ENCODE measurements at regions not wholly inside any gene's neighbourhood (a gene's known extent, or its start where the extent isn't known, plus 50 kb on each side); places are given as distances from the start of the nearest gene placed in this dataset.
A peak's percentile ranks its signal among the peaks of the same experiment; 100 is the strongest.

- H3K4me1 ChIP-seq, result no peaks in the 10 kb centered on the region
- H3K4me3 ChIP-seq, result no peak overlapping the region
- no peaks in the 10 kb centered on the region for H3K36me3 ChIP-seq
- no peak for DNase-seq
- H3K9me3 ChIP-seq, result no peaks in the 10 kb centered on the region
- 66 to 89% (median 72%) methylated on average over 5 of the region's 5 CpGs for WGBS, 5 donors
- H3K27ac ChIP-seq, result no peak overlapping the region
- H3K27me3 ChIP-seq, result peaks cover 0 to 25% (median 0%) of the 10 kb centered on the region in 3 donors
- TF ChIP-seq POLR2AphosphoS5 (IDR thresholded peaks at IDR 0.05) (no peak), EP300 (IDR thresholded peaks at IDR 0.05) (no peak), POLR2A (IDR thresholded peaks at IDR 0.05) (no peak)
- TF ChIP-seq, protein P1, sequence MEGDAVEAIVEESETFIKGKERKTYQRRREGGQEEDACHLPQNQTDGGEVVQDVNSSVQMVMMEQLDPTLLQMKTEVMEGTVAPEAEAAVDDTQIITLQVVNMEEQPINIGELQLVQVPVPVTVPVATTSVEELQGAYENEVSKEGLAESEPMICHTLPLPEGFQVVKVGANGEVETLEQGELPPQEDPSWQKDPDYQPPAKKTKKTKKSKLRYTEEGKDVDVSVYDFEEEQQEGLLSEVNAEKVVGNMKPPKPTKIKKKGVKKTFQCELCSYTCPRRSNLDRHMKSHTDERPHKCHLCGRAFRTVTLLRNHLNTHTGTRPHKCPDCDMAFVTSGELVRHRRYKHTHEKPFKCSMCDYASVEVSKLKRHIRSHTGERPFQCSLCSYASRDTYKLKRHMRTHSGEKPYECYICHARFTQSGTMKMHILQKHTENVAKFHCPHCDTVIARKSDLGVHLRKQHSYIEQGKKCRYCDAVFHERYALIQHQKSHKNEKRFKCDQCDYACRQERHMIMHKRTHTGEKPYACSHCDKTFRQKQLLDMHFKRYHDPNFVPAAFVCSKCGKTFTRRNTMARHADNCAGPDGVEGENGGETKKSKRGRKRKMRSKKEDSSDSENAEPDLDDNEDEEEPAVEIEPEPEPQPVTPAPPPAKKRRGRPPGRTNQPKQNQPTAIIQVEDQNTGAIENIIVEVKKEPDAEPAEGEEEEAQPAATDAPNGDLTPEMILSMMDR (IDR thresholded peaks at IDR 0.05), result no peak
- intact Hi-C loops (cut with DNase I; ENCODE audit: low total_unique reads), result no loop called here
Measured at GRCh38 chr13:111608556-111608955, 288.1 kb downstream of the TEX29 start.

- 83 to 92% (median 90%) methylated on average over 8 to 9 of the region's 9 CpGs for WGBS, 5 donors
- no peaks in the 10 kb centered on the region for H3K9me3 ChIP-seq
- H3K36me3 ChIP-seq, result no peaks in the 10 kb centered on the region
- H3K27me3 ChIP-seq, result peaks cover 0 to 25% (median 0%) of the 10 kb centered on the region in 3 donors
- H3K4me1 ChIP-seq, result no peaks in the 10 kb centered on the region
- intact Hi-C loops (cut with DNase I; ENCODE audit: low total_unique reads), result no loop called here
- H3K4me3 ChIP-seq, result no peak overlapping the region
- no peak for TF ChIP-seq POLR2AphosphoS5 (IDR thresholded peaks at IDR 0.05)
- TF ChIP-seq POLR2A (IDR thresholded peaks at IDR 0.05), result no peak
- TF ChIP-seq EP300 (IDR thresholded peaks at IDR 0.05), result no peak
- TF ChIP-seq, protein P1 (IDR thresholded peaks at IDR 0.05), result no peak
- no peak for DNase-seq
- H3K27ac ChIP-seq, result no peak overlapping the region
Measured at GRCh38 chr13:111609631-111610030, 289.2 kb downstream of the TEX29 start.

- H3K9me3 ChIP-seq, result no peaks in the 10 kb centered on the region
- H3K4me3 ChIP-seq, result no peak overlapping the region
- intact Hi-C loops (cut with DNase I; ENCODE audit: low total_unique reads), result no loop called here
- no peaks in the 10 kb centered on the region for H3K36me3 ChIP-seq
- DNase-seq, result peak in 1 of 2 donors; percentile 37
- no peak overlapping the region for H3K27ac ChIP-seq
- 58 to 72% (median 69%) methylated on average over 4 of the region's 4 CpGs for WGBS, 5 donors
- H3K27me3 ChIP-seq, result peaks cover 0 to 25% (median 0%) of the 10 kb centered on the region in 3 donors
- TF ChIP-seq POLR2A (IDR thresholded peaks at IDR 0.05), result no peak
- no peak for TF ChIP-seq EP300 (IDR thresholded peaks at IDR 0.05)
- no peak for TF ChIP-seq POLR2AphosphoS5 (IDR thresholded peaks at IDR 0.05)
- TF ChIP-seq, protein P1 (IDR thresholded peaks at IDR 0.05), result no peak
- H3K4me1 ChIP-seq, result no peaks in the 10 kb centered on the region
Measured at GRCh38 chr13:111610081-111610480, 289.6 kb downstream of the TEX29 start.

GRCh38 chr13:111610879-111611278 is 290.4 kb downstream of the TEX29 start:
- Histone ChIP-seq H3K27me3 (peaks cover 0 to 25% (median 0%) of the 10 kb centered on the region in 3 donors), H3K4me1 (no peaks in the 10 kb centered on the region), H3K27ac (no peak overlapping the region), H3K36me3 (no peaks in the 10 kb centered on the region), H3K4me3 (no peak overlapping the region), H3K9me3 (no peaks in the 10 kb centered on the region)
- no peak for DNase-seq
- TF ChIP-seq EP300 (IDR thresholded peaks at IDR 0.05), result no peak
- no peak for TF ChIP-seq POLR2AphosphoS5 (IDR thresholded peaks at IDR 0.05)
- no peak for TF ChIP-seq POLR2A (IDR thresholded peaks at IDR 0.05)
- WGBS, 5 donors, result 56 to 91% (median 73%) methylated on average over 6 of the region's 6 CpGs
- intact Hi-C loops (cut with DNase I; ENCODE audit: low total_unique reads), result no loop called here

GRCh38 chr13:111611651-111612050 is 291.2 kb downstream of the TEX29 start:
- intact Hi-C loops (cut with DNase I; ENCODE audit: low total_unique reads), result no loop called here
- DNase-seq, result no peak
- no peaks in the 10 kb centered on the region for H3K36me3 ChIP-seq
- no peaks in the 10 kb centered on the region for H3K9me3 ChIP-seq
- TF ChIP-seq, protein P1 (IDR thresholded peaks at IDR 0.05), result no peak
- TF ChIP-seq POLR2A (IDR thresholded peaks at IDR 0.05), result no peak
- TF ChIP-seq POLR2AphosphoS5 (IDR thresholded peaks at IDR 0.05), result no peak
- TF ChIP-seq EP300 (IDR thresholded peaks at IDR 0.05), result no peak
- H3K4me3 ChIP-seq, result no peak overlapping the region
- 82 to 92% (median 85%) methylated on average over 6 of the region's 6 CpGs for WGBS, 5 donors
- no peak overlapping the region for H3K27ac ChIP-seq
- peaks cover 0 to 20% (median 0%) of the 10 kb centered on the region in 3 donors for H3K27me3 ChIP-seq
- no peaks in the 10 kb centered on the region for H3K4me1 ChIP-seq

All from stomach (tissue), 8 donors.